SJSA1 (cell line): ENCODE measurements at regions not wholly inside any gene's neighbourhood (a gene's known extent, or its start where the extent isn't known, plus 50 kb on each side); places are given as distances from the start of the nearest gene placed in this dataset.
"Not testable (repeated sequence)": the region's sequence is repeated elsewhere in the genome, so short reads cannot be mapped to it uniquely, and the experiment has no call there.

Experiments
- DNase-seq, 2 experiments: peaks; one replicate each; pipeline ENCODE4 v3.0.0-alpha.2; 2015 to 2020; ENCODE audit warnings: low spot score in 2 of 2, low read depth in 1 of 2
- H3K27ac ChIP-seq: fragments of 250-450 bp; sonication (Bioruptor Pico); 2 replicates; pipeline ENCODE4 v1.5.1; 2020; ENCODE audit warnings: mild to moderate bottlenecking, moderate library complexity
- H3K27me3 ChIP-seq: fragments of 250-450 bp; sonication (Bioruptor Pico); replicated peaks from 2 replicates; pipeline ENCODE4 v1.5.1; 2020; ENCODE audit warnings: mild to moderate bottlenecking, moderate library complexity
- H3K36me3 ChIP-seq: fragments of 250-450 bp; sonication (Bioruptor Pico); 2 replicates; pipeline ENCODE4 v1.5.1; 2020; ENCODE audit warnings: mild to moderate bottlenecking
- H3K4me1 ChIP-seq: fragments of 250-450 bp; sonication (Bioruptor Pico); replicated peaks from 2 replicates; pipeline ENCODE4 v1.6.1; 2021; ENCODE audit warnings: mild to moderate bottlenecking
- H3K4me3 ChIP-seq: fragments of 250-450 bp; sonication (Bioruptor Pico); 2 replicates; pipeline ENCODE4 v1.5.1; 2020; ENCODE audit warnings: mild to moderate bottlenecking
- H3K9me3 ChIP-seq: fragments of 250-450 bp; sonication (Bioruptor Pico); replicated peaks from 2 replicates; pipeline ENCODE4 v1.5.1; 2020; ENCODE audit warnings: mild to moderate bottlenecking

GRCh38 chr14:95770777-95771176 lies 56.9 kb upstream of the TCL1A start:
- Histone ChIP-seq H3K27ac (no peak overlapping the region), H3K9me3 (0 out of 2 replicates have a peak, but pooled peaks cover 2% of the 10 kb centered on the region), H3K36me3 (no peaks in the 10 kb centered on the region), H3K27me3 (no peaks in the 10 kb centered on the region), H3K4me1 (peaks cover 20% of the 10 kb centered on the region), H3K4me3 (no peak overlapping the region)
- peak in 1 of 2 experiments; percentile 11 for DNase-seq

- Histone ChIP-seq H3K4me1 (peaks cover 20% of the 10 kb centered on the region), H3K9me3 (0 out of 2 replicates have a peak, but pooled peaks cover 2% of the 10 kb centered on the region), H3K27ac (no peak overlapping the region), H3K4me3 (no peak overlapping the region), H3K27me3 (no peaks in the 10 kb centered on the region), H3K36me3 (no peaks in the 10 kb centered on the region)
- DNase-seq: no peak
Observed at GRCh38 chr14:95769976-95770375, 56.1 kb upstream of the TCL1A start.

- not testable (repeated sequence) for H3K9me3 ChIP-seq, H3K4me3 ChIP-seq, H3K36me3 ChIP-seq, H3K27me3 ChIP-seq, H3K27ac ChIP-seq
- peak; percentile 15 to 60 for DNase-seq
- H3K4me1 ChIP-seq: peaks cover 20% of the 10 kb centered on the region
Observed at GRCh38 chr14:95769431-95769830, 55.5 kb upstream of the TCL1A start.

GRCh38 chr14:95765051-95765450 lies 51.1 kb upstream of the TCL1A start:
- 0 out of 2 replicates have a peak, but pooled peaks cover 2% of the 10 kb centered on the region for H3K9me3 ChIP-seq
- H3K27ac ChIP-seq: no peak overlapping the region
- H3K4me1 ChIP-seq: peaks cover 11% of the 10 kb centered on the region
- no peaks in the 10 kb centered on the region for H3K36me3 ChIP-seq
- DNase-seq: no peak
- H3K27me3 ChIP-seq: no peaks in the 10 kb centered on the region
- no peak overlapping the region for H3K4me3 ChIP-seq

GRCh38 chr14:95763875-95764274 lies 50.0 kb upstream of the TCL1A start:
- no peak overlapping the region for H3K27ac ChIP-seq
- DNase-seq: no peak
- peaks cover under 1% of the 10 kb centered on the region for H3K4me1 ChIP-seq

More at GRCh38 chr14:95763875-95764274, 50.0 kb upstream of the TCL1A start:
- no peak overlapping the region for H3K4me3 ChIP-seq
- no peaks in the 10 kb centered on the region for H3K9me3 ChIP-seq
- no peaks in the 10 kb centered on the region for H3K36me3 ChIP-seq
- H3K27me3 ChIP-seq: no peaks in the 10 kb centered on the region
